ENCODE measurements at regions not wholly inside any gene's neighbourhood (a gene's known extent, or its start where the extent isn't known, plus 50 kb on each side); places are given as distances from the start of the nearest gene placed in this dataset.

DNA sequence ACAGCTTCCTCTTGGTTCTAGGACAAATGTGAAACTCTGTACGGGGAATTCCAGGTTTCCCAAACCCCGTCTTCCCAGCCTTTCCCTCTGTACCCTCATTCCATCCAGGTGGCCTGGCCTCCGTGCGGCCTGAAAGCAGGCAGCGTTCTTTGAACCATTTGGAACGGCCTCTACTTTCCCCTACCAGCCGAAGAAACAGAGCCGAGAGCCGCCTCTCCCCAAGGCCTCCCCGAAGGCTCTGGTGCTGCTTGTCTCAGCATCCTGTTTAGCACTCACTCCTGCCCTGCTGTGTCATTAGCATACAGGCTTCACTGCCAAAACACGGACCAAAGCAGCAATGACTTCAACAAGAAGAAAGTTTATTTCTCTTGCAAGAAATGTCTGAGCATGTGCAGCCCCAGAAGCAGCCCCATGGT is 137.7 kb downstream of the HSD17B3 start:
- TF ChIP-seq POLR2A (IDR thresholded peaks at IDR 0.05; ENCODE audit: low read depth, low read length) (no peak), JUN (IDR thresholded peaks at IDR 0.05; ENCODE audit: borderline replicate concordance, insufficient read depth, insufficient read length, low read depth) (no peak), POLR2AphosphoS5 (IDR thresholded peaks at IDR 0.05; ENCODE audit: insufficient read depth, low read depth, low read length) (no peak), FOS (IDR thresholded peaks at IDR 0.05; ENCODE audit: borderline replicate concordance, insufficient read depth, low read length) (no peak), EZH2 (IDR thresholded peaks at IDR 0.05; ENCODE audit: borderline replicate concordance, low read depth, low read length, severe bottlenecking) (no peak), MYC (IDR thresholded peaks at IDR 0.05; ENCODE audit: low read depth, low read length) (no peak), GATA2 (IDR thresholded peaks at IDR 0.05; ENCODE audit: insufficient read depth, insufficient read length, low read depth, low read length) (no peak)
- TF ChIP-seq, protein P1, sequence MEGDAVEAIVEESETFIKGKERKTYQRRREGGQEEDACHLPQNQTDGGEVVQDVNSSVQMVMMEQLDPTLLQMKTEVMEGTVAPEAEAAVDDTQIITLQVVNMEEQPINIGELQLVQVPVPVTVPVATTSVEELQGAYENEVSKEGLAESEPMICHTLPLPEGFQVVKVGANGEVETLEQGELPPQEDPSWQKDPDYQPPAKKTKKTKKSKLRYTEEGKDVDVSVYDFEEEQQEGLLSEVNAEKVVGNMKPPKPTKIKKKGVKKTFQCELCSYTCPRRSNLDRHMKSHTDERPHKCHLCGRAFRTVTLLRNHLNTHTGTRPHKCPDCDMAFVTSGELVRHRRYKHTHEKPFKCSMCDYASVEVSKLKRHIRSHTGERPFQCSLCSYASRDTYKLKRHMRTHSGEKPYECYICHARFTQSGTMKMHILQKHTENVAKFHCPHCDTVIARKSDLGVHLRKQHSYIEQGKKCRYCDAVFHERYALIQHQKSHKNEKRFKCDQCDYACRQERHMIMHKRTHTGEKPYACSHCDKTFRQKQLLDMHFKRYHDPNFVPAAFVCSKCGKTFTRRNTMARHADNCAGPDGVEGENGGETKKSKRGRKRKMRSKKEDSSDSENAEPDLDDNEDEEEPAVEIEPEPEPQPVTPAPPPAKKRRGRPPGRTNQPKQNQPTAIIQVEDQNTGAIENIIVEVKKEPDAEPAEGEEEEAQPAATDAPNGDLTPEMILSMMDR (IDR thresholded peaks at IDR 0.05; ENCODE audit: extremely low read depth in 1 of 2, insufficient read depth in 1 of 2, low read depth in 1 of 2, low read length in 2 of 2), result no peak

Data from endothelial cell of umbilical vein (primary cell).